Activated B cell treated with CpG ODN at 0.5 μM for 24 hours (primary cell): ENCODE measurements at regions not wholly inside any gene's neighbourhood (a gene's known extent, or its start where the extent isn't known, plus 50 kb on each side); places are given as distances from the start of the nearest gene placed in this dataset.

Experiments
- ATAC-seq: fragments of 200-7000 bp; cut with Tn5 transposase; one replicate; pipeline ENCODE4 v1.10.0; 2021; ENCODE audit warnings: low read depth, mild to moderate bottlenecking, moderate library complexity
- CTCF ChIA-PET: fragments of 350-600 bp; sonication (Branson Sonifier 250); formaldehyde crosslinking; loops from one replicate; lab custom pipeline; 2021; ENCODE audit warnings: antibody characterized with exemption; lab: Charles Lee
- POLR2A ChIA-PET: fragments of 350-600 bp; sonication (Branson Sonifier 250); formaldehyde crosslinking; loops from one replicate; lab custom pipeline; 2021; ENCODE audit warnings: antibody characterized with exemption; lab: Charles Lee
- DNase-seq: peaks from one replicate; pipeline ENCODE4 v3.0.0; 2022
- H3K27ac Mint-ChIP-seq: one replicate; pipeline ENCODE4 v1.8.0; 2020; ENCODE audit warnings: mixed read lengths
- H3K27me3 Mint-ChIP-seq: one replicate; pipeline ENCODE4 v1.8.0; 2021; ENCODE audit warnings: mixed read lengths
- H3K36me3 Mint-ChIP-seq: one replicate; pipeline ENCODE4 v1.8.0; 2021; ENCODE audit warnings: low read depth, mixed read lengths
- H3K4me1 Mint-ChIP-seq: one replicate; pipeline ENCODE4 v1.8.0; 2021; ENCODE audit warnings: mixed read lengths
- H3K4me3 Mint-ChIP-seq: one replicate; pipeline ENCODE4 v1.8.0; 2020; ENCODE audit warnings: mild to moderate bottlenecking, mixed read lengths
- H3K9me3 Mint-ChIP-seq: one replicate; pipeline ENCODE4 v1.8.0; 2020; ENCODE audit warnings: mixed read lengths
- intact Hi-C: fragments of 100-400 bp; cut with micrococcal nuclease; formaldehyde crosslinking; loops from one replicate; pipeline ENCODE4 v1.15.1; 2024
- TF ChIP-seq, protein P1 (sequence below): fragments of 200-600 bp; IDR thresholded peaks from one replicate; pipeline ENCODE4 v1.8.0; 2022; ENCODE audit warnings: antibody characterized with exemption, mild to moderate bottlenecking

DNA sequence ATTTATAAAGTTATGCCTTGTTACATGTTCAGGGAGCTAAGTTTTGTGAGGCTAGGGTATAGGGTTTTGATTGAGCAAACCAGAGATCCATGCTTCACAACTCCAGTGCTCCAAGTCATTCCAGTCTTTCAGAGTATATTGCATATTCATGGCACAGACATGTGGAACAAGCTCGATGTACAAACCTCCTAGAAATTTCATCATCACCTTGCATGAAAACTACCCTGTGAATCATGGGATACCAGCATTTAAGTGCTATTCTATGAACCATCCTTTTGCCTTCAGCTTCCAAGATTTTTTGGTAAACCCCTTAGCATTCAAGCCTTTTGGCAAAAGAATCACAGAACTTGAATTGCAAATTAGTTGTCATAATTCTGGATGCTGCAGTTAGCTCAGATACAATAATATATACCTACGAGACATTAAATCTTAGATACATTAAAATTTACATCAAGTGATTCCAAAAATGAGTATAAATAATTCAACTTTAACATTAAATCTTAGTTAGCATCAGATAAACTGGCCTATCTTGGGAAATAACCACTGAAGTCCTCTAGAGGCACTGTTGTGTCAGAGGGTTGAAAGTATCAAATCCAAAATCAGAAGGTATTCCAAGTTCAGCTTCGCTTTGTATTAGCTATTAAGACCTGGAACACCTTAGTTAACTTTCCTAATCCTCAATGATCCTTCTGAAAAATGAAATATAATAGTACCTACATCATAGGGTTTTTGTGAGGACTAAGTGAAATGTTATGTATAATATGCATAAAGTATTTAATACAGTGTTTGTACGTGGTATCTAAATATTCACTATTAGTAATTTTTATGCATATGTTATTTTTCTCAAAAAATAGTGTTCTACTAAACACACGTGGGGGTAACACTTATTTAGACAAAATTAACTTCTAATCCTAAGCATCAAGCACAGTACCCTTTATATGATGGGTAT lies 55.5 kb upstream of the CABCOCO1 start:
- intact Hi-C loops = no loop called here
- DNase-seq (no peak), ATAC-seq (no peak)
- CTCF ChIA-PET = interaction anchor here (0.6 kb wide), 1 partner anchor 8 kb away, joined by 3 read pairs; no protein-coding TSS in a partner anchor
- Mint-ChIP-seq H3K27me3 (peaks cover 12% of the 10 kb centered on the region), H3K9me3 (no peaks in the 10 kb centered on the region), H3K27ac (no peak overlapping the region), H3K36me3 (no peaks in the 10 kb centered on the region), H3K4me1 (no peaks in the 10 kb centered on the region), H3K4me3 (no peak overlapping the region)
- TF ChIP-seq, protein P1, sequence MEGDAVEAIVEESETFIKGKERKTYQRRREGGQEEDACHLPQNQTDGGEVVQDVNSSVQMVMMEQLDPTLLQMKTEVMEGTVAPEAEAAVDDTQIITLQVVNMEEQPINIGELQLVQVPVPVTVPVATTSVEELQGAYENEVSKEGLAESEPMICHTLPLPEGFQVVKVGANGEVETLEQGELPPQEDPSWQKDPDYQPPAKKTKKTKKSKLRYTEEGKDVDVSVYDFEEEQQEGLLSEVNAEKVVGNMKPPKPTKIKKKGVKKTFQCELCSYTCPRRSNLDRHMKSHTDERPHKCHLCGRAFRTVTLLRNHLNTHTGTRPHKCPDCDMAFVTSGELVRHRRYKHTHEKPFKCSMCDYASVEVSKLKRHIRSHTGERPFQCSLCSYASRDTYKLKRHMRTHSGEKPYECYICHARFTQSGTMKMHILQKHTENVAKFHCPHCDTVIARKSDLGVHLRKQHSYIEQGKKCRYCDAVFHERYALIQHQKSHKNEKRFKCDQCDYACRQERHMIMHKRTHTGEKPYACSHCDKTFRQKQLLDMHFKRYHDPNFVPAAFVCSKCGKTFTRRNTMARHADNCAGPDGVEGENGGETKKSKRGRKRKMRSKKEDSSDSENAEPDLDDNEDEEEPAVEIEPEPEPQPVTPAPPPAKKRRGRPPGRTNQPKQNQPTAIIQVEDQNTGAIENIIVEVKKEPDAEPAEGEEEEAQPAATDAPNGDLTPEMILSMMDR = no peak
- POLR2A ChIA-PET = no interaction called here

DNA sequence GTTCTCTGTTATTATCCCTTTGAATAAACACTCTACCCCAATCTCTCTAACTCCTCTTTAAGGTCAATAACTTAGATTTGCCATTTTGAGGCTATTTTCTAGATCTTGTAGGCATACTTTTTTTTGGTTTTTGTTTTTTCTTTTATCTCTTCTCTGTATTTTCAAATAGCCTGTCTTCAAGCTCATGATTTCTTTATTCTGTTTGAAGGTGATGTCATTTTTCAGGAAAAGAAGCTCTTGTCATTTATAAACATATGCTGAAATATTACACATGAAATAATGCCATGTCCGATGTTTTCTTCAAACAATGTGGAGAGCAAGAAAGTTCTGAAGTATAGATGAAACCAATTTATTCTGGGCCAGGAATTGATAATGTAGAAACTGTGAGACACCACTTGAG lies 57.5 kb upstream of the CABCOCO1 start:
- Mint-ChIP-seq H3K27ac (no peak overlapping the region), H3K4me3 (no peak overlapping the region), H3K36me3 (no peaks in the 10 kb centered on the region), H3K27me3 (peaks cover 11% of the 10 kb centered on the region), H3K9me3 (no peaks in the 10 kb centered on the region), H3K4me1 (no peaks in the 10 kb centered on the region)
- ChIA-PET CTCF (no interaction called here), POLR2A (no interaction called here)
- ATAC-seq (no peak), DNase-seq (no peak)
- intact Hi-C loops = no loop called here
- TF ChIP-seq, protein P1 = no peak

DNA sequence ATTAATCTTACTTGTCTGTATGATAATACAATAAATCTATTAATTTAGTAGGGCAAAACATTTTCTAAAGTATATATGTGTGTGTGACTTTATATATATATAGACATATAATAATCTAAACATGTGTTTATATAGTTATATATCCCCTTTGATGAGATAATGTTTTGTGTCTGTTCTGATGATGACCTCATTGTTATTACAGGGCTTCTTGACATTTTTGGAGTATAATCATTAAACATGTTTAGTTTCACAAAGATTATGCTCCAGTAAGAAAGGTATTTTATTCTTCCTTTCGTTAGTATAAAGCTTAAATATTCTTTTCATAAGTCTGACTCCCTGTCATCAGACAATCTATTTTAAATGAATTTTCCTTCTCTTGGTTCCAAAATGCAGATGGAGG lies 62.3 kb upstream of the CABCOCO1 start:
- Mint-ChIP-seq H3K9me3 (no peaks in the 10 kb centered on the region), H3K27ac (no peak overlapping the region), H3K27me3 (peaks cover 9% of the 10 kb centered on the region), H3K36me3 (no peaks in the 10 kb centered on the region), H3K4me3 (no peak overlapping the region), H3K4me1 (no peaks in the 10 kb centered on the region)
- TF ChIP-seq, protein P1 = no peak
- POLR2A ChIA-PET = no interaction called here
- intact Hi-C loops = no loop called here
- CTCF ChIA-PET = no interaction called here
- DNase-seq (no peak), ATAC-seq (no peak)

DNA sequence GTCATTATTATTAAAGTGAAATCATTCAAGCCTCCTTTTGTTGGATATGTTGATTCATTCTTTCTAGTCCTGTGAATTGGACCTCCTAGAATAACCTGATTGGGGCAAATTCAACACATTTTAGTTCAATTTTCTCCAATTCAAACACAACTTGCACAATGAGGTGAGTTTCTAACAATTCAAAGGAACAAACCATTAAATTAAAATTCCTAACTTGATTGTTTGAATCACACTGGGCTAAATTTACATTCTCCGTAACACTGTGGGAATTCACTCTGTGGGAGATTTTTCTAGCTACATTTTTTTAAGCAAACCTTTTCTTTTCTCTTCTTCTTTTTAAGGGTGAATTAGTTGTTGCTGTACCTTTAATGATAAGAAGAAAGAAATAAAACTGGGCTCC lies 68.3 kb upstream of the CABCOCO1 start:
- no peak for DNase-seq
- CTCF ChIA-PET = no interaction called here
- ATAC-seq = no peak
- Mint-ChIP-seq H3K4me3 (no peak overlapping the region), H3K4me1 (peaks cover 3% of the 10 kb centered on the region), H3K36me3 (no peaks in the 10 kb centered on the region), H3K9me3 (no peaks in the 10 kb centered on the region), H3K27me3 (peaks cover 5% of the 10 kb centered on the region), H3K27ac (no peak overlapping the region)
- intact Hi-C loops = loop anchor here (5.0 kb wide), 1 partner anchor 777 kb away; no protein-coding TSS in a partner anchor
- POLR2A ChIA-PET = no interaction called here
- TF ChIP-seq, protein P1 = no peak

DNA sequence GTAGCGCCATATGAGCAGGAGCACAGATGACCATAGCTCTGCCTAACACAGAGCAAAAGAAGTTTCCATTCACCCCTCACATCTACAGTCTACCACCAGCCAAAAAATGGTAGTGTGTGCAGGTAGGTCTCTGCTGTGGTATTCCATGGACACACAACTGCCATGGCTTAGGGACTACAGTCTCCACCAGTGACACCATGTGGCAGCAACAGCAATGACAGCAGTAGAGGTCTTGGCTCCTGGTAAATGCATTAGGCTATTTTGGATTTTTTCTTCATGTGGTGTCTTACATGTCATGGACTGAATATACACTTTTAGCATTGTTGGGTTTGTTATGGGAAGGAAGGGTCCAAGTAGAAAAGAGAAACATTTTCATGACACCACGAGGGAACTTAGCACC lies 70.1 kb upstream of the CABCOCO1 start:
- H3K27ac Mint-ChIP-seq = no peak overlapping the region
- H3K9me3 Mint-ChIP-seq = no peaks in the 10 kb centered on the region
- peaks cover 5% of the 10 kb centered on the region for H3K27me3 Mint-ChIP-seq
- TF ChIP-seq, protein P1 = no peak
- DNase-seq (no peak), ATAC-seq (no peak)
- CTCF ChIA-PET = no interaction called here
- H3K4me3 Mint-ChIP-seq = no peak overlapping the region
- H3K36me3 Mint-ChIP-seq = no peaks in the 10 kb centered on the region
- POLR2A ChIA-PET = no interaction called here
- intact Hi-C loops = loop anchor here (1.0 to 5.0 kb wide), 2 partner anchors 452 to 775 kb away; no protein-coding TSS in a partner anchor
- peaks cover 8% of the 10 kb centered on the region for H3K4me1 Mint-ChIP-seq
